ENCODE measurements at regions not wholly inside any gene's neighbourhood (a gene's known extent, or its start where the extent isn't known, plus 50 kb on each side); places are given as distances from the start of the nearest gene placed in this dataset.

- TF ChIP-seq CTCF (IDR thresholded peaks at IDR 0.05 in 8 of 11, conservative IDR thresholded peaks at IDR 0.05 in 3 of 11) (no peak), POLR2A (IDR thresholded peaks at IDR 0.05) (no peak), POLR2AphosphoS5 (IDR thresholded peaks at IDR 0.05) (no peak)
- Histone ChIP-seq H3K27ac (no peak overlapping the region), H3K27me3 (replicated peaks in 1 of 7) (no peaks in the 10 kb centered on the region), H3K36me3 (no peaks in the 10 kb centered on the region), H3K9me3 (peaks cover 0 to 31% (median 6%) of the 10 kb centered on the region in 8 donors), H3K4me1 (no peaks in the 10 kb centered on the region), H3K4me3 (no peak overlapping the region)
- no peak for DNase-seq
- intact Hi-C loops (cut with DNase I; ENCODE audit: low total_unique reads) = no loop called here
These were observed 265.4 kb downstream of the DTWD2 start for GRCh38 chr5:118723021-118723338.

GRCh38 chr5:118722122-118723020, 266.0 kb downstream of the DTWD2 start:
- H3K4me1 ChIP-seq = no peaks in the 10 kb centered on the region
- intact Hi-C loops (cut with DNase I; ENCODE audit: low total_unique reads) = no loop called here
- no peak for DNase-seq
- no peak overlapping the region for H3K4me3 ChIP-seq
- no peaks in the 10 kb centered on the region for H3K36me3 ChIP-seq
- H3K27ac ChIP-seq = no peak overlapping the region
- H3K27me3 ChIP-seq (replicated peaks in 1 of 7) = no peaks in the 10 kb centered on the region
- H3K9me3 ChIP-seq = peaks cover 0 to 36% (median 6%) of the 10 kb centered on the region in 8 donors
- 74 to 83% (median 78%) methylated on average over 7 of the region's 7 CpGs for WGBS, 5 donors
- TF ChIP-seq CTCF (IDR thresholded peaks at IDR 0.05 in 8 of 11, conservative IDR thresholded peaks at IDR 0.05 in 3 of 11) = no peak
- no peak for TF ChIP-seq POLR2AphosphoS5 (IDR thresholded peaks at IDR 0.05)
- no peak for TF ChIP-seq POLR2A (IDR thresholded peaks at IDR 0.05)

- Histone ChIP-seq H3K9me3 (peaks cover 0 to 55% (median 47%) of the 10 kb centered on the region in 8 donors), H3K27ac (no peak overlapping the region), H3K36me3 (no peaks in the 10 kb centered on the region), H3K4me1 (no peaks in the 10 kb centered on the region), H3K4me3 (no peak overlapping the region), H3K27me3 (replicated peaks in 1 of 7) (no peaks in the 10 kb centered on the region)
- no peak for DNase-seq
- 63 to 89% (median 77%) methylated on average over 1 of the region's 1 CpG for WGBS, 5 donors
- no peak for TF ChIP-seq POLR2AphosphoS5 (IDR thresholded peaks at IDR 0.05)
- intact Hi-C loops (cut with DNase I; ENCODE audit: low total_unique reads) = no loop called here
These were observed 276.6 kb downstream of the DTWD2 start for GRCh38 chr5:118711727-118712126.

- intact Hi-C loops (cut with DNase I; ENCODE audit: low total_unique reads) = no loop called here
- Histone ChIP-seq H3K27ac (no peak overlapping the region), H3K27me3 (replicated peaks in 1 of 7) (no peaks in the 10 kb centered on the region), H3K4me3 (no peak overlapping the region), H3K4me1 (no peaks in the 10 kb centered on the region), H3K9me3 (peaks cover 0 to 47% (median 28%) of the 10 kb centered on the region in 8 donors), H3K36me3 (no peaks in the 10 kb centered on the region)
- TF ChIP-seq CTCF (IDR thresholded peaks at IDR 0.05 in 8 of 11, conservative IDR thresholded peaks at IDR 0.05 in 3 of 11) (no peak), POLR2A (IDR thresholded peaks at IDR 0.05) (no peak), POLR2AphosphoS5 (IDR thresholded peaks at IDR 0.05) (no peak)
- no peak for DNase-seq
- WGBS, 5 donors = 56 to 75% (median 67%) methylated on average over 4 of the region's 4 CpGs
These were observed 282.2 kb downstream of the DTWD2 start for GRCh38 chr5:118705959-118706667.

Data from spleen (tissue), 11 donors.